VCaP (cell line): ENCODE measurements at regions not wholly inside any gene's neighbourhood (a gene's known extent, or its start where the extent isn't known, plus 50 kb on each side); places are given as distances from the start of the nearest gene placed in this dataset.

Source experiments
- H3K27ac ChIP-seq: fragments of 450-650 bp; 2 replicates; pipeline ENCODE4 v1.5.1; 2017
- CTCF ChIP-seq: fragments of 450-650 bp; conservative IDR thresholded peaks from 2 replicates; pipeline ENCODE4 v1.5.1; 2017; ENCODE audit warnings: mild to moderate bottlenecking, moderate library complexity

GRCh38 chr2:23237147-23237546 lies 147.8 kb upstream of the KLHL29 start:
- H3K27ac ChIP-seq, result no peak overlapping the region
- no peak for TF ChIP-seq CTCF

- H3K27ac ChIP-seq, result no peak overlapping the region
- no peak for TF ChIP-seq CTCF
Measured at GRCh38 chr2:23238011-23238657, 146.8 kb upstream of the KLHL29 start.

GRCh38 chr2:23239374-23239773 lies 145.6 kb upstream of the KLHL29 start:
- no peak for TF ChIP-seq CTCF

GRCh38 chr2:23241121-23241520 lies 143.9 kb upstream of the KLHL29 start:
- TF ChIP-seq CTCF, result no peak
- H3K27ac ChIP-seq, result no peak overlapping the region

More at GRCh38 chr2:23239374-23239773, 145.6 kb upstream of the KLHL29 start:
- H3K27ac ChIP-seq, result no peak overlapping the region

GRCh38 chr2:23241611-23242245 lies 143.3 kb upstream of the KLHL29 start:
- H3K27ac ChIP-seq, result no peak overlapping the region
- TF ChIP-seq CTCF, result no peak

GRCh38 chr2:23243073-23243659 lies 141.8 kb upstream of the KLHL29 start:
- no peak for TF ChIP-seq CTCF
- no peak overlapping the region for H3K27ac ChIP-seq

- H3K27ac ChIP-seq, result no peak overlapping the region
- no peak for TF ChIP-seq CTCF
Measured at GRCh38 chr2:23244617-23245016, 140.4 kb upstream of the KLHL29 start.
